NB4 (cell line): ENCODE measurements at regions not wholly inside any gene's neighbourhood (a gene's known extent, or its start where the extent isn't known, plus 50 kb on each side); places are given as distances from the start of the nearest gene placed in this dataset.

Experiments used
- DNase-seq: peaks from one replicate; pipeline ENCODE4 v3.0.0; 2010; ENCODE audit warnings: low read depth
- H3K4me3 ChIP-seq: one replicate; pipeline ENCODE4 v1.5.1; 2011; ENCODE audit warnings: mild to moderate bottlenecking, low read depth, low read length, moderate library complexity
- MYC ChIP-seq: IDR thresholded peaks from 2 replicates; pipeline ENCODE4 v1.6.1; 2011; ENCODE audit warnings: low read depth, low read length
- POLR2A ChIP-seq: IDR thresholded peaks from 2 replicates; pipeline ENCODE4 v1.6.1; 2011; ENCODE audit warnings: mild to moderate bottlenecking; ENCODE audit not compliant: insufficient read length; ENCODE audit errors: extremely low read depth
- TF ChIP-seq, protein P1 (sequence below): IDR thresholded peaks from 2 replicates; pipeline ENCODE4 v1.6.1; 2011; ENCODE audit warnings: low read depth, low read length
- TF ChIP-seq, protein P2 (sequence below): IDR thresholded peaks from one replicate; pipeline ENCODE4 v1.5.1; 2012; ENCODE audit warnings: low read depth, low read length

- DNase-seq = no peak
Measured at GRCh38 chr11:133619397-133619796, 87.1 kb upstream of the OPCML start.

DNA sequence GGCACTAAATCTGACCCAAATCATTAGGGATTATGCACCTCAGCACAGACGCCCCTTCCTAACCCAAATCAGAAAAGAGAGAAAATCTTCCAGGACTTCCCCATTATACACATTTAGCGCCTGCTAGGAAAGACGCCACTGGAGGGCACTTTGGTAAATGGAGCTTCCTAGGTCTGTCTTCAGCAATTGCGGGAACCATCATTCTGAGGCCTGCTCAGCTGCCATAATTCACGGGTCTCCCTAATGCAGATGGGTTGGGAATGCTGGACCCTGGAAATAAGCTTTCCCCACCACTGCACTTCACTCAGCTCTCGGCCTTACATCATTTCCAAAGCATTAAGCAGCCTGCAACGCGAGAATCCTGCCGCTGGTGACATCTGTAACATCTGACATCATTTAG lies 86.2 kb upstream of the OPCML start:
- no peak overlapping the region for H3K4me3 ChIP-seq
- TF ChIP-seq, protein P1, sequence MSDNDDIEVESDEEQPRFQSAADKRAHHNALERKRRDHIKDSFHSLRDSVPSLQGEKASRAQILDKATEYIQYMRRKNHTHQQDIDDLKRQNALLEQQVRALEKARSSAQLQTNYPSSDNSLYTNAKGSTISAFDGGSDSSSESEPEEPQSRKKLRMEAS = no peak
- TF ChIP-seq MYC = no peak
- no peak for TF ChIP-seq POLR2A
- no peak for DNase-seq

More at GRCh38 chr11:133619397-133619796, 87.1 kb upstream of the OPCML start:
- H3K4me3 ChIP-seq = no peak overlapping the region
- TF ChIP-seq POLR2A (no peak), MYC (no peak)
- TF ChIP-seq, protein P1 = no peak
- TF ChIP-seq, protein P2, sequence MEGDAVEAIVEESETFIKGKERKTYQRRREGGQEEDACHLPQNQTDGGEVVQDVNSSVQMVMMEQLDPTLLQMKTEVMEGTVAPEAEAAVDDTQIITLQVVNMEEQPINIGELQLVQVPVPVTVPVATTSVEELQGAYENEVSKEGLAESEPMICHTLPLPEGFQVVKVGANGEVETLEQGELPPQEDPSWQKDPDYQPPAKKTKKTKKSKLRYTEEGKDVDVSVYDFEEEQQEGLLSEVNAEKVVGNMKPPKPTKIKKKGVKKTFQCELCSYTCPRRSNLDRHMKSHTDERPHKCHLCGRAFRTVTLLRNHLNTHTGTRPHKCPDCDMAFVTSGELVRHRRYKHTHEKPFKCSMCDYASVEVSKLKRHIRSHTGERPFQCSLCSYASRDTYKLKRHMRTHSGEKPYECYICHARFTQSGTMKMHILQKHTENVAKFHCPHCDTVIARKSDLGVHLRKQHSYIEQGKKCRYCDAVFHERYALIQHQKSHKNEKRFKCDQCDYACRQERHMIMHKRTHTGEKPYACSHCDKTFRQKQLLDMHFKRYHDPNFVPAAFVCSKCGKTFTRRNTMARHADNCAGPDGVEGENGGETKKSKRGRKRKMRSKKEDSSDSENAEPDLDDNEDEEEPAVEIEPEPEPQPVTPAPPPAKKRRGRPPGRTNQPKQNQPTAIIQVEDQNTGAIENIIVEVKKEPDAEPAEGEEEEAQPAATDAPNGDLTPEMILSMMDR = no peak

GRCh38 chr11:133608496-133608895 lies 76.2 kb upstream of the OPCML start:
- no peak for DNase-seq
- TF ChIP-seq MYC (no peak), POLR2A (no peak)
- TF ChIP-seq, protein P2 = no peak
- TF ChIP-seq, protein P1 = no peak
- H3K4me3 ChIP-seq = no peak overlapping the region

DNA sequence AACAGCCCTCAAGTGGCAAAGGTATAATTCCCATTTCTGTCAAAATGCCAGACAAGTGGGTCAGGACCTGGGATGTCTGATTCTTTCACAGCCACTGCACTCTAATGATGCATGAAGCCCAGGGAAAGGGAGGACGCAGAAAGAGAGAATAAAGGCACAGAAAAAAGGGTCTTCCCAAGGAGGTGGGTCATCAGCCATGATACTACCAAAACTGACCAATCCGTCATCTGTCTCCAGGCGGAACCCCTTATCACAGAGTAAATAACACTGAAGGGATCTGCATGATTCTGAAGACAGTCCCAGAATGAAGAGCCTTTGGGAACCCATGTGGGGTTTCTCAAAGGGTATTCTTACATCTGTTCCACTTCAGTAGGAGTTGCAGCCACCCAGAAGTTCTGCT lies 73.8 kb upstream of the OPCML start:
- TF ChIP-seq, protein P2 = no peak
- TF ChIP-seq, protein P1 = no peak
- no peak for TF ChIP-seq MYC
- TF ChIP-seq POLR2A = no peak
- no peak for DNase-seq
- H3K4me3 ChIP-seq = no peak overlapping the region

DNA sequence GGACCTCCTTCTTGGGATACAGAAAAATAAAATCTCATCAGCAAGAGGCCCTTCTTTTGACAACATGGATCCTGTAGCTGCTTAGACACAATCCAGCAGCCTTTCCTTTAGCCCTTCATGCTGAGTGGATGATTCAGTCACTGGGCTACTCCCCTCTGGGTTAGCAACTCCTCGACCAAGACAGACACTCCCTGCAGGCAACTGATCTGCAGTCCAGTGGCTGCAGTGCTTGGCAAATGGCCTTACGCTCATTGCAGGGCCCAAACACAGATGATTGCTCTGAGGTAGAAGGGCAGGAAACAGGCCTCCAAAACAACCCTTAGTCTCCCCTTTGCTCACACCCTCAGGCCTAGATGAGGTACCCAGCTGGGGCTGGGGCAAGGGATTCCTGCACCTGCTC lies 73.2 kb upstream of the OPCML start:
- no peak for TF ChIP-seq POLR2A
- TF ChIP-seq, protein P1 = no peak
- TF ChIP-seq MYC = no peak
- TF ChIP-seq, protein P2 = no peak
- no peak for DNase-seq
- no peak overlapping the region for H3K4me3 ChIP-seq

DNA sequence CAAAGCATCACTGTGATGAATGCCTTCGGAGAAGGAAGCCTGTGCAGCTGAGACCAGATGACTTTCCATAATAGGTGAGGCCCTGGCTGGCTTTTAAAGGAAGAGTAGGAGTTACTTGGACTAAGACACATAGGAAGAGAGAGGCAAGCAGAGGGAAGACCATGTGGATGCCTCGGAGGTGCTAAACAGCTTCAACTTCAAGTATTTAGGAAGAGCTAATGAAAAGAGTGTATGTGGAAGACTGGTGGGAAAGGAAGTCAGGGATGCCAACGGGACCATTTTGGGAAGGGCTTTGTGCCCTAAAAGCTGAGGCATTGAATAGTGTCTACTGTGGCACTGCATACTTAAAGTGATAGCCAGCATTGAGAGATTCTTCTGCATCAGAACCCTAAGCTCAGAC lies 69.3 kb upstream of the OPCML start:
- no peak for DNase-seq
- H3K4me3 ChIP-seq = no peak overlapping the region
- TF ChIP-seq POLR2A (no peak), MYC (no peak)
- TF ChIP-seq, protein P2 = no peak
- TF ChIP-seq, protein P1 = no peak
